Stimulated activated CD4-positive, alpha-beta T cell treated with anti-CD3 and anti-CD28 coated beads, TNF-alpha, amount 100 ng/mL, for 24 hours (primary cell): ENCODE measurements at regions not wholly inside any gene's neighbourhood (a gene's known extent, or its start where the extent isn't known, plus 50 kb on each side); places are given as distances from the start of the nearest gene placed in this dataset.

Source experiments
- DNase-seq, 3 experiments: peaks; one replicate each; pipeline ENCODE4 v3.0.0-alpha.2; 2020; ENCODE audit warnings: low read depth in 3 of 3

GRCh38 chr22:22395245-22395644 lies 113.3 kb downstream of the ZNF280B start:
- no peak for DNase-seq

DNA sequence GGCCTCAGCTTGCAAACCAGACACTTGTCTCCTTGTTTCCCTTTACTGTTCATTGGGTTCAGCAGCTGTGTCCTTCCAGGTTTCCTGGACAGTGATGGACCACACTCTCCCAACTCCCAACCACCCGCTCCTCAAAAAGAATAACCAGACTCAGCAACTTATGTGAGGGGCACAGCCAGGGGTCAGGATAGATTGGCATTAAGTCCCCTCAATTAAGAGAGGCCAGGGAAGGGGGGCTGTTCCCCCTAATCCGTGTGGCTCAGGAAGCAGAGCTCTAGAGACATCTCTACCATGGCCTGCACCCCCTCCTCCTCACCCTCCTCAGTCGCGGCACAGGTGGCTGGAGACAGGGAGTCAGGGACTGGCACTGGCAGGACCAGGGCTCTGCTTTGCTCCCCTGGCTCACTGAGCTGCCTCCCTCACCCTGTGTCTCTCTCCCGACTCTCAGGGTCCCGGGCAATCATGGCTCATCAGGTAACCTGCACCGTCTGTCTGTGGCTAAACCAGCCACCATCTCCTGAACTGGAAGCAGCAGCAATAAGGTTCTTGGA lies 111.7 kb downstream of the ZNF280B start:
- no peak for DNase-seq

DNA sequence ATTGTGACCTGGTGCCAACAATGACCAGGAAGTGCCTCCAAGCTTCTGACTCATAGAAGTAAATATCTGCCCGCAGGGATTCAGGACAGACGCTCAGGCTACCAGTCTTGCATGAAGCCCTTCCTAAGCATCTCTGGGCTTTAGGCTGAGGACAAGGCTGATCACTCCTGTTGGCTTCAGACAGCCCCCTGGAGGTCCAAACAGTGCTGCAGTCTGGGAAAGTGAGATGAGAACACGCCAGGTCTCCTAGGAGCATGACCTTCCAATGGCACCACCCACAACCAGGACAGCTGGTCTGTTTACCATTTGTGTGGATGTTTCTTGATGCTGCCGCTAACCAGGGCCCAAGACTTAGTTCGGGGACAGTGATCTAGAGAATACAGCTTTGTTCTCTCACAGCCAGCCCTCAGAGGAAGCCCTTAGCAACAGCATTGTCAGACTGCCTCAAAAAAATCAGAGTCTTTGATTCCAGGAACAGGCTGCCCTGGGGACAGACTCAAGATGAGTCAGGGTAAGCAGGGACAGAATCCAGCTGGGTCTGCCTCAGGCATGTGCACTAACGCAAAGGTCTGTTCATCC lies 111.2 kb downstream of the ZNF280B start:
- no peak for DNase-seq

DNA sequence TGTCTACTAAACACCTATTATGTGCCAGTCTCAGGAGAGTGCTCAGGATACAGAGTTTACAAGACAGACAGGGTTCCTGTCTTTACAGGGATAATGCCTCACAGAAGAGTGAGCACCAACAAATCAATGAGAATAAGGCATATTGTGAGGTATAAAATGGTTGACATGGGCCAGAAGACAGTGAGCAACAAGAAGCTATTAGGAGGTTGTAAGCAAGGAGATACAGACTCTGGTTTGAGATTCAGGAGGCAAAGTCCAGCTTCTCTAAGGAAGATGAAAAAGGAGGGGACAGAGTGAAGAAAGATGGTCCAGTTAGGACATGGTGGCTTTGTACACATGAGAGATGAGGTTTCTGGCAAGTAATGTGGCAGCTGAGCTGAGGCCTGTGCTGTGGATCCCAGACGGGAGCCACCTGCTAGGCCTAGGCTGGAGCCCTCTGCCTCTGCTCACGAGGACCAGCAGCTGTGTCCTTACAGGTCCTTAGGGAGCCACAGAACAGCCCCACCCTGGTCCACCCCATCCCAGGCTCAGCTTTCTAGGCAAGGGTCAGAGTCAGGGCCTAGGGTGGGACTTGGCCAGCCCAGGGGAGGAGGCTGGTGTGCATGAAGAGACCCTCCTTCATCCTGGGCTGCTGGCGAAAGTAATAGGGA lies 110.5 kb downstream of the ZNF280B start:
- DNase-seq = no peak

GRCh38 chr22:22398530-22399327 lies 109.8 kb downstream of the ZNF280B start:
- DNase-seq = no peak

DNA sequence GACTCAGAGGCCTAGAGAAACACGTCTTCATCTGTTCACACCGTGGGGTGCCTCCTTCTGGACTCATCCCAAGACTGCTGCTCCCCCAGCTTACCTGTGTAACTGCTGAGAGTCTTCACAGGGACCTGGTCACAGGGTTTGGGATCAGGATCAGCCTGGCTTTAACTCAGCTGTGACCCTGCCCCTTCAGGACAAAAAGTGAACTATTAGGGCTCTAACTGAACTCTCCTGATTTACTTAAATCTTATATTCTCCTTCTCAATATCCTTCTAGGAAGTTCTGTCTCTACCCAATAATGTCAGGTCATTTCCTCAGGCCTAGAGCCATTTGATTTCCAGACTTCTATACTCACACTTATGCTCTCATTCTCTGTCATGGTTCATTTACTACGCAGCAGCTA lies 108.4 kb downstream of the ZNF280B start:
- DNase-seq = no peak

- DNase-seq = no peak
Measured at GRCh38 chr22:22400964-22401363, 107.6 kb downstream of the ZNF280B start.

GRCh38 chr22:22401381-22401780 lies 107.2 kb downstream of the ZNF280B start:
- no peak for DNase-seq

DNA sequence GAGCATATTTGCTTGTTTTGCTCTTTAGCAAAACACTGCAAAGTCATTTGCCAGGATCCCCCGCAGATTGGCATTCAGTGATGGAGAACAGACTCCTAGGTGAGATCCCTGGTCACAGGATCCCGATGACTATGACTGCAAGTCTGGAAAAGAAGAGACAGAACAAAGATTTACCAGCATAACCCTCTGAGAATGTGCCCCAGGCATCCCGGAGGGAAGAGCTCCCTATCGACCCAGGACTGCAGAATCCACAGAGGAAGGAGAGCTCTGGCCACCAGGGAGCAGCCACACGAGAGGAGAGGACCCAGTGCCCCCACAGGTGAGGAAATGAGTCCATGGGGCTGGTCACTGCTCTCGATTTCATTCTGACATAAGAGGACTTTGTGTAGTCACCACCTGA lies 105.2 kb downstream of the ZNF280B start:
- no peak for DNase-seq

GRCh38 chr22:22403771-22404170 lies 104.8 kb downstream of the ZNF280B start:
- no peak for DNase-seq

GRCh38 chr22:22404598-22405284 lies 103.8 kb downstream of the ZNF280B start:
- no peak for DNase-seq

DNA sequence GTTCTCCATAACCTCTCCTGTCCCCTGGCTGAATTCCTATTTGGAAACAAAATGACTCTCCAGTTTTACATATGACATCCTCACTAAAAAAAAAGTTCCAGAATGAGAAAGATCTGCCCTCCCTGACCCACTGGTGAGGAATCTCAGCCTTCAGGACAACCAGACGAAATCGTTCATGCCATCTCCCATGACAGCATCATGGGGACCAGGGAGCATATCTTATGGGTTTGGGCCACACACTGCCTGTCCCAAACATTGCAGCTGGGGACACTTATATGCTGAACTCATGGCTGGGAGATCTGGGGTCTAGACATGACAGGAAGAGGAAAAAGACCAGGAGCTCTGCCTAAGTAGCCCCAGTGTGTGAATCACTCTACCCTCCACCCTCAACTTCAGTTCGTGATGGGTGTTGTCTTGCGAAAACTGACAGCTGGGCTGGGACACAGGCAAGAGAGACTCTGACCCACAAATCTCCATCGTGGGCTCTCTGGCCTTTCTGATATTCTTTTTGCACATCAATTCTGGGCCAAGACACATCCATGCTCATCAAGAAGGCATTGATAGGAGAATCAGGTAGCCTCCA lies 102.0 kb downstream of the ZNF280B start:
- DNase-seq = no peak

DNA sequence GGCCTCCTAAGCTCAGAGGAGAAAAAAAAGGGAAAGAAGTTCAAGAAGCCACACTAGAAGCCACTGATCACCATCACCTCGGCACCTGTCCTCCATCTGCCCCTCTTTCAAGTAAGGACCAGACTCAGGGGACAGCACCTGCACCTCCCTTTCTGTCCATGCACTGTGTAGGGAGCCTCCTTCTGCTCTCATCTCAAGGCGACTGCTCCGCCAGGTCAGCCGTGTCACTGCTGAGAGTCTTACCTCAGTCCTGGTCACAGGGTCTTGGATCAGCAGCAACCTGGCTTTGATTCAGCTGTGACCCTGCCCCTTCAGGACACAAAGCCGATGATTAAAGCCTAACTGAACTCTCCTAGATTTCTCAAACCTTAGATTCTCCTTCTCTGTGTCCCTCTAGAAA lies 101.5 kb downstream of the ZNF280B start:
- no peak for DNase-seq

GRCh38 chr22:22408269-22408668 lies 100.3 kb downstream of the ZNF280B start:
- DNase-seq = no peak

- no peak for DNase-seq
Measured at GRCh38 chr22:22408731-22409696, 99.5 kb downstream of the ZNF280B start.

DNA sequence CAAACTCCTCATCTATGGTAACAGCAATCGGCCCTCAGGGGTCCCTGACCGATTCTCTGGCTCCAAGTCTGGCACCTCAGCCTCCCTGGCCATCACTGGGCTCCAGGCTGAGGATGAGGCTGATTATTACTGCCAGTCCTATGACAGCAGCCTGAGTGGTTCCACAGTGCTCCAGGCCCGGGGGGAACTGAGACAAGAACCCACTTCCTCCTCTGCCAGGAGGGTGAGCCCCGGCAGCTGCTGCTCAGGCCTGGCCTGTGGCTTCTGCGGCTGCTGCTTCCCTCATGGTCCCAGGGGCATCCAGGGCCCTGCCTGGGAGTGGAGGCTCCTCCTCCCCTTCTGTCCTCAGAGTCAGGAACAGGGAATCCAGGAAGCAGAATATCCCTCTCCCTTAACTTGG lies 98.4 kb downstream of the ZNF280B start:
- DNase-seq = no peak

- DNase-seq = no peak
Measured at GRCh38 chr22:22410677-22411076, 97.9 kb downstream of the ZNF280B start.

DNA sequence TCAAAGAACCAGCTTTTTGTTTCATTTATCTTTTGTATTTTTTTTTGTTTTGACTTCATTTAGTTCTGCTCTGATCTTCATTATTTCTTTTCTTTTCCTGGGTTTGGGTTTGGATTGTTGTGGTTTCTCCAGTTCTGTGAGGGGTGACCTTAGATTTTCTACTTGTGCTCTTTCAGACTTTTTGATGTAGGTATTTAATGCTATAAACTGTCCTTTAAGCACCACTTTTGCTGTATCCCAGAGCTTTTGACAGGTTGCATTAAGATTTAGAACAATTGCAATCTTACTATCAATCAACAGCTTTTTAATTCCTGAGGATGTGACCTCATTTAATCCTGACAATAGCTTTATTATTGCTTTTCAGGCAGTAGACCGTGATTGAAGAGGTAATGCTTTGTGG lies 94.3 kb downstream of the ZNF280B start:
- no peak for DNase-seq

DNA sequence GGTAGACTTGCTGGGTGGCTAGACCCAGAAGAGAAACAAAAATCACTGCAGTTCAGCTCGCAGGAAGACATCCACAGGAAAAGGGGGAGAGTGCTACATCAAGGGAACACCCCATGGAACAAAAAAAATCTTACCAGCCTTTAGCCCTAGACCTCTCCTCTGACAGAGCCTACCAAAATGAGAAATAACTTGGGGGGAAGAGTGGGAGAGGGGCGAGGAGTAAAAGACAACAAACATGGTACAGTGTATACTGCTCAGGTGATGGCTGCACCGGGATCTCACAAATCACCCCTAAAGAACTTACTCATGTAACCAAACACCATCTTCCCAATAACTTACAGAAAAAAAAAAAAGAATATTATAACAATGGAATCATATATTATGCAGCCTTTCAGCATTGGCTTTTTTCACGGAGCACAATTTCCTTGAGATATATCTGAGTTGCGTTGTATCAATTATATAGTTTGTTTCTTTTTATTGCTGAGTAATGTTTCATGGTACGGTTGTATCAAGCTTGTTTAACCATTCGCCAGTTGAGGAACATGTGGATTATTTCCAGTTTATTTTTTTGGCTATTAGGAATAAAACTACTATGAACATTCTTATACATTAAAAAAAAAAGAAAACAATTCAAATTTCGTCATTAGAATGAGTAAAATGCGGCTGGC lies 90.9 kb downstream of the ZNF280B start:
- no peak for DNase-seq

- no peak for DNase-seq
Measured at GRCh38 chr22:22418163-22418549, 90.4 kb downstream of the ZNF280B start.
